ENCODE measurements at regions not wholly inside any gene's neighbourhood (a gene's known extent, or its start where the extent isn't known, plus 50 kb on each side); places are given as distances from the start of the nearest gene placed in this dataset.
A peak's percentile ranks its signal among the peaks of the same experiment; 100 is the strongest.

DNA sequence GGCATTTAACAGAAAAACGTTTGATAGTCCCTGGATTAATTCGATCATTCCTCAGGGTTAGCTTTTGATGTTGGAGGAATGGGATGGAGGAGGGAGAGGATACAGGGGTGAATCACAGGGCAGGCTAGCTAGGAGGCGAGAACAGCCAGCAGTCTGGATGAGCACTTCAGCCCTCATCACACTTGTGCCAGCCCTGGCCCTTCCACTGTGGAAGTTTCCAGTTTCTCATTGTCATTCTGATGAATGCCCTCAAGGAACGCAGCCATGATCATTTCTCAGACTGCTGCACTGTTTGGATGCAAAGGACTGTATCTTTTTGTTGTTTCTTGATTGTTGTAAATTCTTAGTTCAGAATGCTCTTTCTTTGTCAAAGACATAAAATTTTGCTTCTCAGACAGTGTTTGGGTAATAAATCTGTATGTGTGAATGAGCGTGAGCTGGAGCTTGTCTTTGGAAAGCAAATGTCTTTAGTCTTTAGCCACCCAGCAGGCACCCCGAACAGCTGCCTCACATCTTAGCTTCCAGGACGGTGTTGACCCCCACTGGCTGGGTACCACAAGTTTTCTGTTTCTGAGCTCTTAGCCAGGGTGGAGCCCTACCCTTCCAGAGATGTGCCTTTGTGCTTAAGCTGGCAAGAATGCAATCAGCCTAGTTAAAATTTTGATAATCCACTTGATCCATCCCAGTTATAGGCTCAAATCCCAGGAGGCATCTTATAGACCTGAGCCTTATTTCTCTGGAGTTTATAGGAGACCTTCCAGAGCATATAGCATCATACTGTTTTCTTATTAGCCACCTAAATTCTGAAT is 121.1 kb downstream of the PDCD6IP start:
- H3K36me3 Mint-ChIP-seq = no peaks in the 10 kb centered on the region
- H3K4me3 Mint-ChIP-seq = no peak overlapping the region
- peaks cover 11% of the 10 kb centered on the region for H3K4me1 Mint-ChIP-seq (ENCODE audit: unreplicated experiment)
- peaks cover 5% of the 10 kb centered on the region for H3K9me3 Mint-ChIP-seq
- DNase-seq (ENCODE audit: extremely low spot score, unreplicated experiment) = no peak
- H3K27me3 Mint-ChIP-seq = peaks cover 6% of the 10 kb centered on the region
- H3K27ac Mint-ChIP-seq = no peak overlapping the region
- TF ChIP-seq, protein P1, sequence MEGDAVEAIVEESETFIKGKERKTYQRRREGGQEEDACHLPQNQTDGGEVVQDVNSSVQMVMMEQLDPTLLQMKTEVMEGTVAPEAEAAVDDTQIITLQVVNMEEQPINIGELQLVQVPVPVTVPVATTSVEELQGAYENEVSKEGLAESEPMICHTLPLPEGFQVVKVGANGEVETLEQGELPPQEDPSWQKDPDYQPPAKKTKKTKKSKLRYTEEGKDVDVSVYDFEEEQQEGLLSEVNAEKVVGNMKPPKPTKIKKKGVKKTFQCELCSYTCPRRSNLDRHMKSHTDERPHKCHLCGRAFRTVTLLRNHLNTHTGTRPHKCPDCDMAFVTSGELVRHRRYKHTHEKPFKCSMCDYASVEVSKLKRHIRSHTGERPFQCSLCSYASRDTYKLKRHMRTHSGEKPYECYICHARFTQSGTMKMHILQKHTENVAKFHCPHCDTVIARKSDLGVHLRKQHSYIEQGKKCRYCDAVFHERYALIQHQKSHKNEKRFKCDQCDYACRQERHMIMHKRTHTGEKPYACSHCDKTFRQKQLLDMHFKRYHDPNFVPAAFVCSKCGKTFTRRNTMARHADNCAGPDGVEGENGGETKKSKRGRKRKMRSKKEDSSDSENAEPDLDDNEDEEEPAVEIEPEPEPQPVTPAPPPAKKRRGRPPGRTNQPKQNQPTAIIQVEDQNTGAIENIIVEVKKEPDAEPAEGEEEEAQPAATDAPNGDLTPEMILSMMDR (conservative IDR thresholded peaks at IDR 0.05) = no peak

DNA sequence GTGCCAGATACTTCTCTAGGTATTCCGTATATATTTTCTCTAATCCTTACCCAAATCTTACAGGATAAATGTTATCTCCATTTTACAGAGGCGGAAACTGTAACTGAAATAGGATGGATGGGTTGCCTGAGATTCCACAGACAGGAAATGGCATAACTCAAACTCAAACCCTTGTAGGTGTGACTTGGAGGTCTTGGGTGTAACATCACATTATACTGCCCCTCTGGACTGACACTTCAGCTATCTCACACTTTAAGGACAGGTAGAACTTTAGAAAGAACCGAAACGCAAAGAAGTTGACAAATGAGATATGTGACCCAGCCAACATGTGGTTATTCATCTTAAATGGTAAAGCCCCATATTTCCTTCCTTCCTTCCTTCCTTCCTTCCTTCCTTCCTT is 122.1 kb downstream of the PDCD6IP start:
- peaks cover 4% of the 10 kb centered on the region for H3K27me3 Mint-ChIP-seq
- no peaks in the 10 kb centered on the region for H3K36me3 Mint-ChIP-seq
- peaks cover 5% of the 10 kb centered on the region for H3K4me1 Mint-ChIP-seq (ENCODE audit: unreplicated experiment)
- DNase-seq (ENCODE audit: extremely low spot score, unreplicated experiment) = no peak
- peaks cover 8% of the 10 kb centered on the region for H3K9me3 Mint-ChIP-seq
- no peak overlapping the region for H3K27ac Mint-ChIP-seq
- TF ChIP-seq, protein P1 (conservative IDR thresholded peaks at IDR 0.05) = no peak
- no peak overlapping the region for H3K4me3 Mint-ChIP-seq

DNA sequence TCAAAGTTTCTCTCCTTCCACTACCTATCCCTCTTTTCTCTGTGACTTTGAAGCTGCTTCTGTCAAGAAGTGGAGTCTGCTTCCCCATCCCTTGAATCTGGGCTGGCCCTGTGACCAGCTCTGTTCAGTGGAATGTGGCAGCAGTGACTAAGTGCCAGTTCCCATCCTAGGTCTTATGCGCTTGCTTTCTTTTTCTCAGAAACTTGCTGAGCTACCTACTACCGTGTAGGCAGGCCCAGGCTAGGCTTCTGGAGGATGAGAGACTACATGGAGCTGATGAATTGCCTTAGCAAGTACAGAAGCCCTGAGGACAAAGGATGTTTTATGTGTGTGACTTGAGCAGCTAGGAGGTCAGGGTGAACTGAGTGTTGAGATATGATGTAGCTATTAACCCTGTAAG is 123.2 kb downstream of the PDCD6IP start:
- Mint-ChIP-seq H3K36me3 (no peaks in the 10 kb centered on the region), H3K4me1 (ENCODE audit: unreplicated experiment) (no peaks in the 10 kb centered on the region), H3K27me3 (peaks cover 4% of the 10 kb centered on the region), H3K27ac (peak overlapping the region; percentile 22), H3K9me3 (peaks cover 4% of the 10 kb centered on the region), H3K4me3 (no peak overlapping the region)
- TF ChIP-seq, protein P1 (conservative IDR thresholded peaks at IDR 0.05) = no peak
- no peak for DNase-seq (ENCODE audit: extremely low spot score, unreplicated experiment)

DNA sequence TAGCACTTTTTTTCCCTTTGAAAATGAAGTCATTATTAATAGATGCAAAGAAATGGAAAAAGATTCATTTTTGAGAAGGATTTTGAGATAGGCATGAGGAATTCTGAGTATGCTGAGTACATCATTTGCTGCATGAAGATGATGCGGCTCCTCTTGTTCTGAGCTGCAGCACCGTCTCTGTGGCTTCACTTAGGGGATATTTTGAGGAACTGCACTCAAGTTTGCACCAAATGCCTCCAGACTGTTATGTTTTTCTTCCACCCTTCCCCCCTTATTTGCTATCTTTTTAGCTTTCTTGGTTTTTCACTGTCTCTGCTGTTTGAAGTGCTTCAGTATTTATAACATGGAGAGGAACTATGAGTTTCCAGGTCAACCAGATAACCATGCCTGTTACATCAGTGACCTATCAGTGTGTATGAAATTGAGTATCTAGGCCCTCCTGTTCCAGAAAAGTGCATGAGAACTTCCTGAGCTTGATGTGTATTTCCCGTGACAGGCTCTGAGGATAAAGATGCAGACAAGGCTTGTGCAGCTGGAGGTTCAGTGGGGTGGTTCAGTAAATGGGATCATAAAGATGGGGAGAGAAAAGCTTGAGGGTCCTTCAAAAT is 128.7 kb downstream of the PDCD6IP start:
- H3K36me3 Mint-ChIP-seq = no peaks in the 10 kb centered on the region
- H3K9me3 Mint-ChIP-seq = peaks cover 4% of the 10 kb centered on the region
- TF ChIP-seq, protein P1 (conservative IDR thresholded peaks at IDR 0.05) = no peak
- no peak for DNase-seq (ENCODE audit: extremely low spot score, unreplicated experiment)
- H3K27me3 Mint-ChIP-seq = peaks cover 7% of the 10 kb centered on the region
- no peaks in the 10 kb centered on the region for H3K4me1 Mint-ChIP-seq (ENCODE audit: unreplicated experiment)
- H3K27ac Mint-ChIP-seq = no peak overlapping the region
- H3K4me3 Mint-ChIP-seq = no peak overlapping the region

DNA sequence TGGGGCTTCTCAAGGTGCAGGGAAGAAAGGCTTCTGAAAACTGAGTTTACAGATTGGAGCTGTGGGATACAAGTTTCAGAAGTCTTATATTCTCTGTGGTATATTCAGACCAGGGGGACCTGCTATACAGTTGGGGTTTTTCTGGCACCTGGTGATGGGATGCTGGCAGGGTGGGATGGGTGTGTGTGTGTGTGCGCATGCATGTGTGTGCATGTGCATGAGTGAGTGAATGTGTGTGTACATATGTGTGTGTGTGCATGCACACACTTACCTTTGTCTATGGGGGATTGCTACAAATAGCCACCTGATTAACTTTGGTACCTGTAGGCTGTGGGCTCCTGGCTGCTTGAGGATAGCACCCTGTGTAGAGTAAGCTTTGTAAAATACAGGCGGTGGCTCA is 131.4 kb downstream of the PDCD6IP start:
- Mint-ChIP-seq H3K27me3 (peaks cover 7% of the 10 kb centered on the region), H3K4me3 (no peak overlapping the region), H3K4me1 (ENCODE audit: unreplicated experiment) (no peaks in the 10 kb centered on the region), H3K9me3 (peaks cover 4% of the 10 kb centered on the region), H3K36me3 (no peaks in the 10 kb centered on the region), H3K27ac (no peak overlapping the region)
- TF ChIP-seq, protein P1 (conservative IDR thresholded peaks at IDR 0.05) = no peak
- no peak for DNase-seq (ENCODE audit: extremely low spot score, unreplicated experiment)

Data from type B pancreatic cell (in vitro differentiated cells).